ENCODE measurements at regions not wholly inside any gene's neighbourhood (a gene's known extent, or its start where the extent isn't known, plus 50 kb on each side); places are given as distances from the start of the nearest gene placed in this dataset.

- TF ChIP-seq, protein P1, sequence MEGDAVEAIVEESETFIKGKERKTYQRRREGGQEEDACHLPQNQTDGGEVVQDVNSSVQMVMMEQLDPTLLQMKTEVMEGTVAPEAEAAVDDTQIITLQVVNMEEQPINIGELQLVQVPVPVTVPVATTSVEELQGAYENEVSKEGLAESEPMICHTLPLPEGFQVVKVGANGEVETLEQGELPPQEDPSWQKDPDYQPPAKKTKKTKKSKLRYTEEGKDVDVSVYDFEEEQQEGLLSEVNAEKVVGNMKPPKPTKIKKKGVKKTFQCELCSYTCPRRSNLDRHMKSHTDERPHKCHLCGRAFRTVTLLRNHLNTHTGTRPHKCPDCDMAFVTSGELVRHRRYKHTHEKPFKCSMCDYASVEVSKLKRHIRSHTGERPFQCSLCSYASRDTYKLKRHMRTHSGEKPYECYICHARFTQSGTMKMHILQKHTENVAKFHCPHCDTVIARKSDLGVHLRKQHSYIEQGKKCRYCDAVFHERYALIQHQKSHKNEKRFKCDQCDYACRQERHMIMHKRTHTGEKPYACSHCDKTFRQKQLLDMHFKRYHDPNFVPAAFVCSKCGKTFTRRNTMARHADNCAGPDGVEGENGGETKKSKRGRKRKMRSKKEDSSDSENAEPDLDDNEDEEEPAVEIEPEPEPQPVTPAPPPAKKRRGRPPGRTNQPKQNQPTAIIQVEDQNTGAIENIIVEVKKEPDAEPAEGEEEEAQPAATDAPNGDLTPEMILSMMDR (IDR thresholded peaks at IDR 0.05), result no peak
- Mint-ChIP-seq H3K4me1 (ENCODE audit: low read depth) (peaks cover 14% of the 10 kb centered on the region; the same call in 1 of the 2 replicates), H3K9me3 (no peaks in the 10 kb centered on the region), H3K36me3 (ENCODE audit: low read depth) (no peaks in the 10 kb centered on the region), H3K4me3 (no peak overlapping the region; the same call in 1 of the 2 replicates), H3K27ac (no peak overlapping the region; the same call in 1 of the 2 replicates), H3K27me3 (ENCODE audit: insufficient read depth) (no peaks in the 10 kb centered on the region; the same call in none of the 2 replicates)
- no peak for DNase-seq
Observed at GRCh38 chr2:48145845-48146452, 168.5 kb upstream of the FOXN2 start.

DNA sequence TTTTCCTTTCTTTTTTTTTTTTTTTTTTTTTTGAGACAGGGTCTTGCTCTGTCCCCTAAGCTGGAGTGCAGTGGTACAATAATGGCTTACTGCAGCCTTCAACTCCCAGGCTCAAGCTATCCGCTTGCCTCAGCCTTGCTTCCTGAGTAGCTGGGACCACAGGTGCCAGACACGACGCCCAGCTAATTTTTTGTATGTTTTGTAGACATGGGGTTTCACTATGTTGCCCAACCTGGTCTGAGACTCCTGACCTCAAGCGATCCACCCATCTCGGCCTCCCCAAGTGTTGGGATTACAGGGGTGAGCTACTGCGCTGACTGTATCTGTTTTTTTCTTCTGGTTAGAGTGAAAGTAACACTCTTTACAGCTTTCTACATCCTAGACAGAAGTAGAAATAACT is 167.9 kb upstream of the FOXN2 start:
- no peak for DNase-seq
- Mint-ChIP-seq H3K27me3 (ENCODE audit: insufficient read depth) (peaks cover 2% of the 10 kb centered on the region), H3K9me3 (no peaks in the 10 kb centered on the region), H3K4me3 (no peak overlapping the region), H3K4me1 (ENCODE audit: low read depth) (peaks cover 14% of the 10 kb centered on the region; the same call in 1 of the 2 replicates), H3K27ac (no peak overlapping the region), H3K36me3 (ENCODE audit: low read depth) (no peaks in the 10 kb centered on the region)
- TF ChIP-seq, protein P1 (IDR thresholded peaks at IDR 0.05), result no peak

DNA sequence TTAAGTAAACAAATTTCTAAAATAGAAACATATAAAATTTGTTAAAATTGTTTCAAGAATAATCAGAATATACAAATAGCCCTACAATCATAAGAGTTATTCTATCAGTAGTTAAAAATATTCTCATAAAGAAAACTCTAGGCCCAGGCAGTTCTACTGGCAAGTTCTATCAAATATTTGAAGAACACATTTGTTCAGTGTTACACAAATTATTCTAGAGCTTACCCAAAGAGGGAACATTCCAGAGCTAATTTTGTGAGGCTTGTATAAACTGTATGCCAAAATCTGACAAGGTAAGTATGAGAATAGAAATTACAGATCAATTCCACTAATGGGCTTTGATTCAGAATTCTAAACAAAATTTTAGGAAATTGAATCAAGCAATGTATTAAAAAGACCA is 166.8 kb upstream of the FOXN2 start:
- Mint-ChIP-seq H3K9me3 (no peaks in the 10 kb centered on the region), H3K27me3 (ENCODE audit: insufficient read depth) (peaks cover 2% of the 10 kb centered on the region), H3K4me1 (ENCODE audit: low read depth) (peaks cover 14% of the 10 kb centered on the region; the same call in 1 of the 2 replicates), H3K4me3 (no peak overlapping the region), H3K36me3 (ENCODE audit: low read depth) (no peaks in the 10 kb centered on the region), H3K27ac (no peak overlapping the region)
- DNase-seq, result no peak
- TF ChIP-seq, protein P1 (IDR thresholded peaks at IDR 0.05), result no peak

DNA sequence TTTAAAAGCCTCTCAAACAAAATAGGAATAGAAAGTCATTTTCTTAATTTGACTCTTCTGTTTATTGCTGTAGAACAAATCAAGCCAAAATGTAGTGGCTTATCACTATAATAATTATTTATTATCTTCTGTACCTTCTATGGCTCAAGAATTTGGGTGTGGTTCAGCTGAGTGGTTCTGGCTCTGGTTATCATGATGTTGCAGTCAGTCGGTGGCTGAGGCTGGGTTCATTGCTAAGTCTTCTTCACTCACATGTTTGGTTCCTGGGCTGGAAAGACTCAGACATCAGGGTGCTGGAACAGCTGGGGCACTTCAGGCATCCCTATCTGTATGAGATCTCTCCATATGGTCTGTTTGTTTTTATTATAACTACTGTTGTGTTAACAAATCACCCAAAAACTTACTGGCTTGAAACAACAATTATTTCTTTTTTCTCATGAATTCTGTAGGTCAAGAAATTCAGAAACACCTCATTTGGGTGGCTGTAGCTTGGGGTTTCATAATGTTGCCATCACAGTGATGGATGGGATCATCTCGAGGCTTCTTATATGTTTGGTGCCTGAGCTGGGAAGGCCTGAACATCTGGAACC is 165.5 kb upstream of the FOXN2 start:
- TF ChIP-seq, protein P1 (IDR thresholded peaks at IDR 0.05), result no peak
- no peak overlapping the region for H3K27ac Mint-ChIP-seq
- DNase-seq, result no peak
- H3K4me1 Mint-ChIP-seq (ENCODE audit: low read depth), result peaks cover 14% of the 10 kb centered on the region; the same call in 1 of the 2 replicates
- H3K36me3 Mint-ChIP-seq (ENCODE audit: low read depth), result no peaks in the 10 kb centered on the region
- H3K9me3 Mint-ChIP-seq, result no peaks in the 10 kb centered on the region
- peaks cover 2% of the 10 kb centered on the region for H3K27me3 Mint-ChIP-seq (ENCODE audit: insufficient read depth)
- no peak overlapping the region for H3K4me3 Mint-ChIP-seq

DNA sequence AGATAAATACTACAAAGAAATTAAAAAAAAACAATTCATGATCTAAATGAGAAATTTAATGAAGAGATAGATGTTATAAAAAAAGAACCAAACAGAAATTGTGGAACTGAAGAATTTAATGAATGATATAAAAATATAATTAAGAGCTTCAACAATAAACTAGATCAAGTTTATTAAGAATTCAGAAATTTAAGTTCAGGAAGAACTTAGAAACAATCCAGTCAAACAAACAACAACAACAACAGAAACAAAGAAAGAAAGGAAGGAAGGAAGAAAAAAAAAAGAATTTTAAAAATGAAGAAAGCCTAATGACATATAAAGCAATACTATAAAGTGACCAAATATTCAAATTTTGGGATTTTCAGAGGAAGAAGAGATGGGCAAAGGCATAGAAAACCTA is 157.3 kb upstream of the FOXN2 start:
- H3K27me3 Mint-ChIP-seq (ENCODE audit: insufficient read depth), result peaks cover 3% of the 10 kb centered on the region
- no peak for DNase-seq
- TF ChIP-seq, protein P1 (IDR thresholded peaks at IDR 0.05), result no peak
- peaks cover 11% of the 10 kb centered on the region for H3K9me3 Mint-ChIP-seq
- H3K4me1 Mint-ChIP-seq (ENCODE audit: low read depth), result no peaks in the 10 kb centered on the region
- H3K4me3 Mint-ChIP-seq, result no peak overlapping the region
- H3K27ac Mint-ChIP-seq, result no peak overlapping the region
- H3K36me3 Mint-ChIP-seq (ENCODE audit: low read depth), result no peaks in the 10 kb centered on the region

All from HFFc6 (cell line).